SHP77 treated with DMSO at 0.1 percent for 48 hours (cell line): ENCODE measurements at regions not wholly inside any gene's neighbourhood (a gene's known extent, or its start where the extent isn't known, plus 50 kb on each side); places are given as distances from the start of the nearest gene placed in this dataset.

Experiments
- DNase-seq: peaks from one replicate; lab custom pipeline; 2025; lab: John Stamatoyannopoulos, UW

GRCh38 chr9:17018540-17019196 is 116.2 kb upstream of the CNTLN start:
- DNase-seq: no peak

GRCh38 chr9:17017931-17018491 is 116.8 kb upstream of the CNTLN start:
- no peak for DNase-seq

- no peak for DNase-seq
Observed at GRCh38 chr9:17013891-17014290, 120.9 kb upstream of the CNTLN start.

- DNase-seq: no peak
Observed at GRCh38 chr9:17013010-17013409, 121.8 kb upstream of the CNTLN start.

GRCh38 chr9:17011880-17012279 is 123.0 kb upstream of the CNTLN start:
- DNase-seq: no peak

- DNase-seq: no peak
Observed at GRCh38 chr9:17009071-17009470, 125.8 kb upstream of the CNTLN start.

- DNase-seq: peak; percentile 0
Observed at GRCh38 chr9:17005056-17005823, 129.6 kb upstream of the CNTLN start.

GRCh38 chr9:17004500-17004899 is 130.3 kb upstream of the CNTLN start:
- no peak for DNase-seq

- DNase-seq: no peak
Observed at GRCh38 chr9:17003576-17004240, 131.1 kb upstream of the CNTLN start.

GRCh38 chr9:16996901-16997491 is 126.5 kb upstream of the BNC2 start:
- DNase-seq: no peak

GRCh38 chr9:16992138-16992537 is 121.7 kb upstream of the BNC2 start:
- no peak for DNase-seq

GRCh38 chr9:16987026-16987425 is 116.6 kb upstream of the BNC2 start:
- no peak for DNase-seq

- no peak for DNase-seq
Observed at GRCh38 chr9:16986556-16986955, 116.1 kb upstream of the BNC2 start.

- DNase-seq: no peak
Observed at GRCh38 chr9:16985559-16986348, 115.3 kb upstream of the BNC2 start.

GRCh38 chr9:16982780-16983310 is 112.4 kb upstream of the BNC2 start:
- DNase-seq: no peak

- no peak for DNase-seq
Observed at GRCh38 chr9:16976427-16976826, 106.0 kb upstream of the BNC2 start.

- DNase-seq: no peak
Observed at GRCh38 chr9:16974436-16974835, 104.0 kb upstream of the BNC2 start.

- DNase-seq: no peak
Observed at GRCh38 chr9:16970321-16970720, 99.9 kb upstream of the BNC2 start.

GRCh38 chr9:16964228-16964627 is 93.8 kb upstream of the BNC2 start:
- no peak for DNase-seq

GRCh38 chr9:16960084-16960483 is 89.6 kb upstream of the BNC2 start:
- DNase-seq: no peak

- no peak for DNase-seq
Observed at GRCh38 chr9:16959391-16959790, 88.9 kb upstream of the BNC2 start.
